NCI-H2107 treated with DMSO at 0.1 percent for 48 hours (cell line): ENCODE measurements at regions not wholly inside any gene's neighbourhood (a gene's known extent, or its start where the extent isn't known, plus 50 kb on each side); places are given as distances from the start of the nearest gene placed in this dataset.

Experiments used
- DNase-seq: peaks from one replicate; lab custom pipeline; 2025; ENCODE audit not compliant: unreplicated experiment; lab: John Stamatoyannopoulos, UW

GRCh38 chr2:59932341-59932740, 621.1 kb downstream of the BCL11A start:
- no peak for DNase-seq

- no peak for DNase-seq
Observed at GRCh38 chr2:59930430-59930829, 623.0 kb downstream of the BCL11A start.

- DNase-seq = no peak
Observed at GRCh38 chr2:59926731-59927130, 626.7 kb downstream of the BCL11A start.

- no peak for DNase-seq
Observed at GRCh38 chr2:59925321-59925720, 628.1 kb downstream of the BCL11A start.

DNA sequence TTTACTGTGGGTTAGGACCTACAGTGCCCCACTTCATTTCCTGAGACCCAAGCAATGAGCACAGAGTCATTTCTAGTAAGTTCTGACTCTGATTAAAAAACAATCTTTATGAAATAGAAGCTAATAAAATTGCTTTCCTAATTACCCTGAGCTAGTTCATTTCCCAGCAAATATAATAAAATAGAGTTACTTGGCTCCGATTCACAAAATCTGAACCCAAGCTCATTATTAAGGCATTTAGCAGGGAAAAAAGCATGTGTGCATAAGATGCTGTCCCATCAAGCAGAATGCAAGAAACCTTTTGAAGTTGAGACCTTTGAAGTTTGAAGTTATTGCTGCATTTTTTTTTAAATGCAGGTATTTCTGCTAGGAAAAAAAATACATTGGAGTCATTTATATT, 629.1 kb downstream of the BCL11A start:
- no peak for DNase-seq

DNA sequence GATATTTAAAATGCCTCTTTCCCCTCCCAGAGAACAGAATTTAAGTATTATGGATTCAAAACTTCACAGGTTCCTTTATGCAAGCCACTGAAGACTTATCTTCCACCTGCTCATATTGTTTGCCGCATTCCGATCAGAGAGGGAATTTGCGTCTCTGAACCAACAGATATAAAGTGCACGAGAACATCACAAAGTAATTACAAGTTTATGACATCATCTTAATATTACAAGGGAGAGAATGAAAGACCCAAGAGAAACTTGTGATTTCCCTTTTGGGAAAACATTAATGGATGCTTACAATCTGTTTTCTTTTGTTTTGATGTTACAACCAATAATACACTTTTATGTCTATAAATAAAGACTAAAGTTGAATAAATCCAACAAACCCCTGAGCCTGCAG, 631.0 kb downstream of the BCL11A start:
- no peak for DNase-seq

GRCh38 chr2:59921743-59922142, 631.7 kb downstream of the BCL11A start:
- DNase-seq = no peak

DNA sequence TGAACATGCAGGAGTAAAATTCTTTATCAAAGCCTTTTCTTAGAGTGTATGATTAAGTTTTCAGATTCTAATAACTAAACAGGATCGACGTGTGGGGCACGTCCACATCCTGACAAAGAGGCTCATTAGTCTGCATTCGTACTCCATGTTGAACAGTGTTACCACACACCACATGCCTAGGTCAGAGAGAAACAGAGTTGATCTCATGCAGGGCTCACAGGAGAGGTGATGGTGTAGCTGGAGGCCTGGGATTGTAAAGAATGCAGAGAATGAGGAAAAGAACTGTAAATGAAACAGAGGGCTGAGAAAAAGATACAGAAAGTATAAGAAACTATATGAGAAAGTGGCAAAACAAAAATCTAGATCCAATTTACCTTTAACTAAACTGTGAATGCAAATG, 632.5 kb downstream of the BCL11A start:
- no peak for DNase-seq

DNA sequence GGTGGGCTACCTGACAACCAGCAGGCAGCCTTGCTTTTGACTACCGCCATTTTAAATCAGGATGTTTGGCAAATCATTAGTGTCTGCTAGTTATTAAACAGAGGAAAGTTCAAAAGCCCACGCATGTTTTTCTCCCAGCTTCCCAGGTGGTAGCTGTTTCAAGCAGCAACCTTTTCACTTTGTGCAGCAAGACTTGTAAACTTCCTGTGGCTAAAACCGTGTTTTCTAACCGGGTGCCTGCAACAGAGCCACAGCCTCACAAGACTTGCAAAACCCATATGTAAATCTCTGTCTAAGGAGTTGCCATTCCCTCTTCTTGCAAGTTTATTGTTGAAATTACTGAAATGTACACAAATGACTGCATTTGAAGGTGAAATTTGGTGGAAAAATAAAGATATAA, 633.1 kb downstream of the BCL11A start:
- DNase-seq = no peak

GRCh38 chr2:59919579-59919978, 633.9 kb downstream of the BCL11A start:
- DNase-seq = no peak

DNA sequence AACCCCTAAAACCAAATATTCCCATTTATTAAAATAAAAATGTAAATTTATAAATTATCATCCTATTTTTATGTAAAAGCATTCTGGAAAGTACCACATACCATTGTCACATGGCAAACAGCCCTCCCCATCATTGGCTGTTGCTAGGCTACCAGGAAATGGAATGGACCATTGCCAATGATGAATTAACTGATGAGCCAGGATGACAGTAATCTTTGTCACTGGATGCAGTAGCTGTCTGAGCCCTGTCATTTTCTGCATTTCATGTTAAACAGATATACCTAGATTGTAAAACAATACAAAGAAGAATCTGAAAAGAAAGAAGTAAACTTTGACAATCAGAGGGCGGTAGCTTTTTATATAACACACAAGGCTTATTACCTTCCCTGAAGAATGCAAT, 641.4 kb downstream of the BCL11A start:
- DNase-seq = no peak

DNA sequence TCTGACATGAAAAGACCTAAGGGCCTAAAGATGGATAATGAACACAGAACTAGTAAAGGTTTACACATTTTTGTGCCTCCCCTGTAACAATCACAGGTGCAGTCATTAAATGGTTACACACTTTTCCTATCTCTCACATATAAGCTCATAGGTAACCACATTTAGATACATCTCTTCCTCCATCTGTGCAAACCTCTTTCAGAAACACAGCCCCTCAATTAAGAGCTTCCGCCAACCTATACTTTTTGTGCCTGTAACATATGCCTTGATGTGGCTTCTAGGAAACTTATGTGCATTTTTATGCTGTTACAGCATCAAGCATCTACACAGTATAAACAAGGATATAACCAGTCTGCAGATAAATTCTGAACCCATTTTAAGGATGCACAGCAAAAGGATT, 643.3 kb downstream of the BCL11A start:
- DNase-seq = no peak

GRCh38 chr2:59909147-59909546, 644.3 kb downstream of the BCL11A start:
- no peak for DNase-seq

DNA sequence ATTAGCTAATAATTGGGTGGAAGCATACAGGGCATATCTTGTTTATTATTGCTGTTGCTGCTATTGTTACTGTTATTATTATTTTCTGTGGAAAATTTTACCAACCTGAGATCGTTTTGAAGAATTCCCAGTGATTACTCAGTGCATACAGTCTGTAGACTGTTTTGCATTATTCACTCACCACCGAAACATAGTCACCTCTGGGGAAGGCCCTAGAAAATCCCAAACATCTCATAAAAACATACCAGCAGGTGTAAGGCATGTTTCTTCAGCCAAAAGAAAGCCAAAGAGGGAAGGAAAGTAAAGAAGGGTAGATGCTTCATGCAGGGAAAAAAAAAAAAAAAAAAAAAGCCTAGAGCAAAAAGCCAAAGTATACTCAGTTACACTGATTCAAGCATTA, 647.7 kb downstream of the BCL11A start:
- DNase-seq = no peak

DNA sequence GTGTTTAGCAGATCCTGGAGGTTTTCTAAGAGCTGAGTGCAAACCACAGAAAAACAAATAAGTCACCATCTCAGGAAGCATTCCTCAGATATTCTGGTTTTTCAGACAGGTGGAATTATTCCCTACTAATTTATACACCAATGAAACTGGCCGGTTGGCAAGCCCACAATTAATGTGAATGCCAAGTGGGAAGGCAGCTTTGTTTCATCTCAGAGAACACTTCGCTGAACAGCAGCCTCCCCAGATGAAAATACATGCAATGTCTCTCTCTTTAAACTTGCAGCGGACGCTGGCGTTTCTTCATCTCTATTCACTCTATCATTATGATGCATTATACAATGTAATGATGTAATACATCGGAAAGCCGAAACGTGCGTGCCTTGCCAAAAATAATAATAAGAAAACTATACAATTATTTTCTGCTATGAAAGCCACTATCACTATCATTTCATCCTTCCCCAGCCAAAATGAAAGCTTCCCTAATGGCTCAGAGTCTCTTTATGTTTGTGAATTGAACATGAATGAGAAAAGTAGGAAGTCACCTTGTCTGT, 649.4 kb downstream of the BCL11A start:
- no peak for DNase-seq

DNA sequence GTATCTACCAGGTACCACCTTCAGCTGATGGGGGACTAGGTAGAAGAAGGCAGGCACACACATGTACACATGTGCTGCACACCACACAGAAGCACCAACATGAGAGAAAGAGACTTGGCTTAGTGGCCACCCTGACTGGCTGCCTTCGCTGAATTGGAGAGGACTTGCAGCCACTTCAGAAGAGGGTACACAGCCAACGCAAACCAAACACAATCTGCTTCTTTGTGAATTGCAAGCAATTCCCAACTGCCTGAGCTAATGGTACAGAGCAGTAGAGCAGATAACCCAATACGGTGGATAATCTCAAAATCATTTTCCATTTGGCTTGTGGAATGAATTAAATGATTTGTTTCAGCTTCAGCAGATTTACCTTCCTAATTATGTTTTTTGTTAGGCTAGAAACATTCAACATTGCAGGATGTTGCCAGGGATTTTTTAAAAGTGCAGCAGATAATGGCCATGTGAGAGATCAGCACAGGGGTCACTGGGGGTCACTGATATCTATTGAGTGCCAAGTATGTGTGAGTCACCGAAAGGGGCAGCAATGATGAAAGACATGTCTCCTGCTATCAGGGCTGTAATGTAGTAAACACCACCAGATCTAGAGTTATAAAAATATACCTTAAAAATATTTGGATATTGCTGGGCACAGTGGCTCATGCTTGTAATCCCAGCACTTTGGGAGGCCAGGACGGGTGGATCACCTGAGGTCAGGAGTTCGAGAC, 652.6 kb downstream of the BCL11A start:
- no peak for DNase-seq

GRCh38 chr2:59899692-59900091, 653.8 kb downstream of the BCL11A start:
- DNase-seq = no peak

GRCh38 chr2:59896499-59897245, 656.8 kb downstream of the BCL11A start:
- DNase-seq = no peak

- no peak for DNase-seq
Observed at GRCh38 chr2:59893612-59894011, 659.8 kb downstream of the BCL11A start.

DNA sequence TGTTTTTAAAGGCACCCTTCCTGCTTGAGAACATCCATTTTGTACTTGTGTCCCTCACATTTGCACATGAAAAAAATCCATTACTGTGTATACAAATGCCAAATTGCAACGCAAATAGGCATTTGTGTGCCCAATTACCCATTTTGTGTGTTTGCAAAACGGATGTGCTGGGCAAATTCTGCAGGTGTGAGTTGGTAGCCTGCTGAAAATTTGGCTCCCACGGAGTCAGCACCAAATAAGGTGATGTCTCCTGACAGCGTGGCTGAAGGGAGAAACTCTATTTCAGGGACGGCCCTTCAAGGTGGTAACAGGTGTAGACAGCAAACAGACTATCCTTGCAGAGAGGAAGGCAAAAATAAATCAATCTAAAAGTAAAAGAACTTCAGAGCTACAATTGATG, 661.1 kb downstream of the BCL11A start:
- DNase-seq = no peak

DNA sequence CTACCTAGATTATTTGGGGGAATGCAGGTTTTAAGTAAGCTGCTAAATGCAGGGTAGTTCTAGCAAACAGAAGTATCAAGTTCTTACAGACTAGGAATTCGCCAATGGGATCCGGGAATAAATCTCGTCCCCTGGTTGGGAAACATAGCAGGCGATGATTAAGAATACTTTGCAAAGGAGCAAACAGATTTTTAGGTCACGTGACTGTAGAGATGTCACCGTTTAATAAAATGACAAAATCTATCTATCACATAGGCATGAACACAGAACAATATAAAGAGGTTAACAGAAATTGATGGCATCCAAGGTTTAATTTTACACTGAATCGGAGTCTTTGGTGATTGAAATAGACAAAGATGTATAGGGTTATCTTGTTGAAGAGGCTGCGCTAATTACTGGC, 664.1 kb downstream of the BCL11A start:
- DNase-seq = no peak

DNA sequence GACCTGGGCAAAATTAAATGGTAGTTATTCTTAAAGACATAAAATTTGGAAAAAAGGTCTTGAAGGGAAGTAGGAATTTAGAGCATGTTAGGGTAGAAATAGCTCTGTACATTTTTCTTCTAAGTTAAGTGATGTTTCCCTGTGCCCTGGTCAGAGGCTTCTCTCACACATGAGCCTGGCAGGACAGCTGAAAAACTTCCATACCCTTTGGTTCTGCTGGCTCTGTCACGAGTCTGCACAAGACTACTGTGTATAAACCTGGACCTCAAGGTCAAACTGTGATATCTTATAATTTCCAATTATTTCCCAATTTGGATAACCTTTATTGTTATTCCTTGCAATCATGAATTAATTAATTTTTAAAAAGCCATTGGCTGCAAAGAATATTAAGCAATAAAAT, 664.7 kb downstream of the BCL11A start:
- DNase-seq = no peak
